DOHH2 (cell line): ENCODE measurements at regions not wholly inside any gene's neighbourhood (a gene's known extent, or its start where the extent isn't known, plus 50 kb on each side); places are given as distances from the start of the nearest gene placed in this dataset.

Experiments
- H3F3A ChIP-seq: fragments of 200-600 bp; sonication (generic), shearing (Covaris generic); 2 replicates; pipeline ENCODE4 v1.6.0; 2016; ENCODE audit warnings: antibody characterized with exemption, mild to moderate bottlenecking; ENCODE audit not compliant: control insufficient read depth, insufficient read depth
- H3K27ac ChIP-seq: fragments of 200-600 bp; sonication (generic); 2 replicates; pipeline ENCODE4 v1.5.1; 2014; ENCODE audit warnings: low read depth, mild to moderate bottlenecking, low read length, moderate library complexity
- H3K27me3 ChIP-seq: fragments of 200-600 bp; sonication (generic); 2 replicates; pipeline ENCODE4 v1.6.1; 2014; ENCODE audit warnings: mild to moderate bottlenecking, low read length, mixed read lengths; ENCODE audit not compliant: control insufficient read depth
- H3K36me3 ChIP-seq: fragments of 200-600 bp; sonication (generic); 2 replicates; pipeline ENCODE4 v1.6.1; 2014; ENCODE audit warnings: mild to moderate bottlenecking, low read length, moderate library complexity, mixed read lengths; ENCODE audit not compliant: control insufficient read depth
- H3K4me1 ChIP-seq: fragments of 200-600 bp; sonication (generic); 2 replicates; pipeline ENCODE4 v1.6.1; 2014; ENCODE audit warnings: mild to moderate bottlenecking, low read length, mixed read lengths; ENCODE audit not compliant: control insufficient read depth
- H3K4me2 ChIP-seq: fragments of 200-600 bp; sonication (generic); 2 replicates; pipeline ENCODE4 v1.6.0; 2014; ENCODE audit warnings: mild to moderate bottlenecking, low read length, moderate library complexity
- H3K4me3 ChIP-seq: fragments of 200-600 bp; sonication (generic); 2 replicates; pipeline ENCODE4 v1.5.1; 2014; ENCODE audit warnings: mild to moderate bottlenecking, low read length, mixed read lengths
- H3K79me2 ChIP-seq: fragments of 200-600 bp; sonication (generic); 2 replicates; pipeline ENCODE4 v1.6.1; 2014; ENCODE audit warnings: mild to moderate bottlenecking, low read length, mixed read lengths; ENCODE audit not compliant: control insufficient read depth
- H3K9me2 ChIP-seq: fragments of 200-600 bp; sonication (generic); replicated peaks from 2 replicates; pipeline ENCODE4 v1.6.1; 2014; ENCODE audit warnings: mild to moderate bottlenecking, low read length, mixed read lengths; ENCODE audit not compliant: control insufficient read depth
- H3K9me3 ChIP-seq: fragments of 200-600 bp; sonication (generic); 2 replicates; pipeline ENCODE4 v1.6.1; 2014; ENCODE audit warnings: antibody characterized with exemption, low read length, mixed read lengths; ENCODE audit not compliant: control insufficient read depth, insufficient read depth
- H4K20me1 ChIP-seq: fragments of 200-600 bp; sonication (generic); 2 replicates; pipeline ENCODE4 v1.6.0; 2014; ENCODE audit warnings: low read depth, mild to moderate bottlenecking, antibody characterized with exemption, low read length, moderate library complexity; ENCODE audit not compliant: control insufficient read depth, insufficient read depth
- EZH2phosphoT487 ChIP-seq: fragments of 200-600 bp; sonication (generic); IDR thresholded peaks from 2 replicates; pipeline ENCODE4 v1.6.1; 2017; ENCODE audit warnings: borderline replicate concordance, mild to moderate bottlenecking, antibody characterized with exemption, low read length, moderate library complexity, mixed read lengths
- TF ChIP-seq, protein P1 (sequence below): fragments of 200-600 bp; sonication (generic); IDR thresholded peaks from one replicate; pipeline ENCODE4 v1.5.1; 2014; ENCODE audit warnings: antibody characterized with exemption, mild to moderate bottlenecking, low read depth, low read length; ENCODE audit not compliant: poor library complexity, severe bottlenecking

DNA sequence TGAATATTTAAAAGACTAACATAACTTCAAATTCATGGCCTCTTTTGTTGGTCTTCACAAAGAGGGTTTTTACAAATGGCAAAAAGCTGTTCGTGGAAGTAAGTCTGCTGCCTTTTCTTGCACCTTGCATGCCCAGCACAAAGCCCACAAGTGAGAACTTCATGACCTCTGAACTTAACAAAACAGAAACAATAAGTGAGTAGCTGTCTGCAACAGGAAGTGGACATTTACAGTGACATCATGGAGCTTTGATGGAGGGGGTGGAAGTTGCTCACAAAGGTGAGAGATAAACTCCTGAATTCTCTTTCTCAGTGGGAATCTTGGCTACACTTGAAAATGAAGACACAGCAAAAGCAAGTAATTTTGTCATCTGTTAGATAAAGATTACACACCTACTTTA lies 303.3 kb upstream of the DEPDC1 start:
- Histone ChIP-seq H3K27ac (no peak overlapping the region), H3K9me3 (no peaks in the 10 kb centered on the region), H3K79me2 (no peaks in the 10 kb centered on the region), H3K36me3 (no peaks in the 10 kb centered on the region), H3K4me1 (no peaks in the 10 kb centered on the region), H3K27me3 (no peaks in the 10 kb centered on the region), H3K4me3 (no peak overlapping the region), H4K20me1 (no peaks in the 10 kb centered on the region), H3F3A (no peaks in the 10 kb centered on the region), H3K9me2 (no peaks in the 10 kb centered on the region), H3K4me2 (no peak overlapping the region)
- no peak for TF ChIP-seq EZH2phosphoT487
- TF ChIP-seq, protein P1, sequence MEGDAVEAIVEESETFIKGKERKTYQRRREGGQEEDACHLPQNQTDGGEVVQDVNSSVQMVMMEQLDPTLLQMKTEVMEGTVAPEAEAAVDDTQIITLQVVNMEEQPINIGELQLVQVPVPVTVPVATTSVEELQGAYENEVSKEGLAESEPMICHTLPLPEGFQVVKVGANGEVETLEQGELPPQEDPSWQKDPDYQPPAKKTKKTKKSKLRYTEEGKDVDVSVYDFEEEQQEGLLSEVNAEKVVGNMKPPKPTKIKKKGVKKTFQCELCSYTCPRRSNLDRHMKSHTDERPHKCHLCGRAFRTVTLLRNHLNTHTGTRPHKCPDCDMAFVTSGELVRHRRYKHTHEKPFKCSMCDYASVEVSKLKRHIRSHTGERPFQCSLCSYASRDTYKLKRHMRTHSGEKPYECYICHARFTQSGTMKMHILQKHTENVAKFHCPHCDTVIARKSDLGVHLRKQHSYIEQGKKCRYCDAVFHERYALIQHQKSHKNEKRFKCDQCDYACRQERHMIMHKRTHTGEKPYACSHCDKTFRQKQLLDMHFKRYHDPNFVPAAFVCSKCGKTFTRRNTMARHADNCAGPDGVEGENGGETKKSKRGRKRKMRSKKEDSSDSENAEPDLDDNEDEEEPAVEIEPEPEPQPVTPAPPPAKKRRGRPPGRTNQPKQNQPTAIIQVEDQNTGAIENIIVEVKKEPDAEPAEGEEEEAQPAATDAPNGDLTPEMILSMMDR, result no peak

DNA sequence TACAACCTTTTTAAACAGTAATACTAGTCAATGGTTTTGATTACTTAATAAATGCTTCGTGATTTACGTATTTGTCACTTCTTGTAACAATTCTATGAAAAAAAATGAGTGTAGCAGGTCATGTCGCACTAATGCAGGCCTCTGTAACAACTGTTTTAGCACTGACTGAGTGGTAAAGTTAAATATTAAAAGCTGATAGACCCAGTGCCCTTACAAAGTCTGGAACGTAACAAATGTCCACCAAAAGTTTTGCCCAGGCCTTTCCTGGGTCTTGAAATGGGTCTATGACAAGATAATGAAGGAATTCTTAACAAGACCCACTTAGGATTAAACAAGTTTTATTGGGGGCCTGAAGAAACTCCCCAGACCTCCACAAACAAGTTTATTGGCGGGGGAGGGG lies 304.6 kb upstream of the DEPDC1 start:
- H3K4me3 ChIP-seq, result no peak overlapping the region
- H3K79me2 ChIP-seq, result no peaks in the 10 kb centered on the region
- TF ChIP-seq, protein P1, result no peak
- no peak for TF ChIP-seq EZH2phosphoT487
- H3K9me2 ChIP-seq, result no peaks in the 10 kb centered on the region
- no peaks in the 10 kb centered on the region for H3K9me3 ChIP-seq
- no peak overlapping the region for H3K4me2 ChIP-seq
- no peak overlapping the region for H3K27ac ChIP-seq
- no peaks in the 10 kb centered on the region for H3F3A ChIP-seq
- no peaks in the 10 kb centered on the region for H4K20me1 ChIP-seq
- no peaks in the 10 kb centered on the region for H3K4me1 ChIP-seq
- no peaks in the 10 kb centered on the region for H3K27me3 ChIP-seq
- no peaks in the 10 kb centered on the region for H3K36me3 ChIP-seq

DNA sequence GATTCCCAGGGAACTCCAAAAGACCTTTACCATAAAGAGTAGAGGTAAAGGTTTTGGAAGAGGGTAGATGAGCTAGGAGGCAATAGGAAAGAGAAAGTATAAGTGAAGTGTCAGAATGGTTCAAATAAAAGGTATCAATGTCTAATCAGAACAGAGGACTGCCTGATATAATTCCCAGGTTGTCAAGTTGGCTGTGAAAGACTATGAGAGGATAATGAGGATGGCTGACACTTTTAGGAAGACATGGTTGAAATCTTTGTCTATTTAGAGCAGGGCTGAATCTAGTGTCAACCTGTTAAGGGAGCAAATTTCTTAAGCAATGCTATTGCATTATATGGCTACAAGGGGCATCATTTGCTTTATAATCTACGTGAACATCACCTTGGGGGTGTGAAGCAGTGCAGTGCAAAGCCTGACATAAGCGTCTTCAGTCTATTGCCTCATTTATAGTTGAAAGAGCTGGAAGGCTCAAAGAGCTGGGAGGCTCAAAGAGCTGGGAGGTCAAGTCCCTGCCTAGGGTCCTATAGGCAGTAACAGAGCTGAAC lies 308.3 kb upstream of the DEPDC1 start:
- Histone ChIP-seq H3K27me3 (no peaks in the 10 kb centered on the region), H3K36me3 (no peaks in the 10 kb centered on the region), H3F3A (no peaks in the 10 kb centered on the region), H3K9me3 (no peaks in the 10 kb centered on the region), H3K79me2 (no peaks in the 10 kb centered on the region), H3K9me2 (no peaks in the 10 kb centered on the region), H4K20me1 (no peaks in the 10 kb centered on the region), H3K4me2 (no peak overlapping the region), H3K4me3 (no peak overlapping the region), H3K27ac (no peak overlapping the region), H3K4me1 (no peaks in the 10 kb centered on the region)
- TF ChIP-seq, protein P1, result no peak
- no peak for TF ChIP-seq EZH2phosphoT487

DNA sequence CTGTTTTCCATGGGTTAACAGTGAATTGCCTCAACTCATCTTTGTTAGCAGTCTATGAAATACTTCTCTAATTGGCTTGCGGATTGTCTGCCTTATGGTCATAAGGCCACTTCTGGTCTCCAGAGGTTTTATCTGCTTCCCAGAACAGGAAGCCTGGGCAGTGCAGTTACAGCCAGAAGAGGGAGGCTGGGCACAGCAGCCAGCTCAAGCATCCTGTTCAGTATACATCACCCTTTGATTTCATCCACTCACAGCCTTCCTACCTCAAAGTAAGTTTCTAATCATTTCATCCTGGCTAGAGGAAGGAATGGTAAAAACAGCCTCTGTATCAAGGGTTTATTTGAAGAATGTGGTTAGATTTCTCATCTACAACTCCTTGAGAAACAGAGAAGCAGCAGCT lies 311.5 kb upstream of the DEPDC1 start:
- Histone ChIP-seq H3K4me1 (no peaks in the 10 kb centered on the region), H3K27me3 (no peaks in the 10 kb centered on the region), H3K36me3 (no peaks in the 10 kb centered on the region), H3F3A (no peaks in the 10 kb centered on the region), H3K9me2 (no peaks in the 10 kb centered on the region), H3K4me2 (no peak overlapping the region), H3K79me2 (no peaks in the 10 kb centered on the region), H3K27ac (no peak overlapping the region), H3K4me3 (no peak overlapping the region), H3K9me3 (no peaks in the 10 kb centered on the region), H4K20me1 (no peaks in the 10 kb centered on the region)
- TF ChIP-seq EZH2phosphoT487, result no peak
- TF ChIP-seq, protein P1, result no peak
